ENCODE measurements at regions not wholly inside any gene's neighbourhood (a gene's known extent, or its start where the extent isn't known, plus 50 kb on each side); places are given as distances from the start of the nearest gene placed in this dataset.

GRCh38 chr4:175253184-175253902 lies 335.2 kb downstream of the ADAM29 start:
- TF ChIP-seq CTCF (tag by site-specific recombination; IDR thresholded peaks at IDR 0.05) (no peak), ZNF660 (tag by site-specific recombination; IDR thresholded peaks at IDR 0.05) (no peak), MYNN (tag by site-specific recombination; IDR thresholded peaks at IDR 0.05; ENCODE audit: borderline replicate concordance) (no peak), ZBTB7A (tag by site-specific recombination; IDR thresholded peaks at IDR 0.05; ENCODE audit: low read depth) (no peak), TCF7L2 (IDR thresholded peaks at IDR 0.05; ENCODE audit: borderline replicate concordance, low read depth, low read length) (no peak), ZBTB21 (tag by site-specific recombination; IDR thresholded peaks at IDR 0.05) (no peak), ZBTB49 (tag by site-specific recombination; IDR thresholded peaks at IDR 0.05; ENCODE audit: low read depth) (no peak), ZNF121 (tag by site-specific recombination; IDR thresholded peaks at IDR 0.05) (no peak)
- TF ChIP-seq, protein P1, sequence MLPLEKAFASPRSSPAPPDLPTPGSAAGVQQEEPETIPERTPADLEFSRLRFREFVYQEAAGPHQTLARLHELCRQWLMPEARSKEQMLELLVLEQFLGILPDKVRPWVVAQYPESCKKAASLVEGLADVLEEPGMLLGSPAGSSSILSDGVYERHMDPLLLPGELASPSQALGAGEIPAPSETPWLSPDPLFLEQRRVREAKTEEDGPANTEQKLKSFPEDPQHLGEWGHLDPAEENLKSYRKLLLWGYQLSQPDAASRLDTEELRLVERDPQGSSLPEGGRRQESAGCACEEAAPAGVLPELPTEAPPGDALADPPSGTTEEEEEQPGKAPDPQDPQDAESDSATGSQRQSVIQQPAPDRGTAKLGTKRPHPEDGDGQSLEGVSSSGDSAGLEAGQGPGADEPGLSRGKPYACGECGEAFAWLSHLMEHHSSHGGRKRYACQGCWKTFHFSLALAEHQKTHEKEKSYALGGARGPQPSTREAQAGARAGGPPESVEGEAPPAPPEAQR (tag by site-specific recombination; IDR thresholded peaks at IDR 0.05), result no peak

Measured in HEK293 (cell line).